ENCODE measurements at regions not wholly inside any gene's neighbourhood (a gene's known extent, or its start where the extent isn't known, plus 50 kb on each side); places are given as distances from the start of the nearest gene placed in this dataset.
"Not testable (repeated sequence)": the region's sequence is repeated elsewhere in the genome, so short reads cannot be mapped to it uniquely, and the experiment has no call there.

GRCh38 chr17:21776921-21777320 is 84.6 kb downstream of the KCNJ18 start:
- H3K36me3 Mint-ChIP-seq; DNase-seq; H3K4me3 Mint-ChIP-seq; CTCF ChIA-PET (ENCODE audit: partially characterized antibody); H3K27ac Mint-ChIP-seq; H3K4me1 Mint-ChIP-seq; H3K9me3 ChIP-seq (ENCODE audit: control insufficient read depth in 1 of 2, low read length in 2 of 2); POLR2A ChIA-PET (ENCODE audit: partially characterized antibody); H3K27ac ChIP-seq (ENCODE audit: low read depth, low read length); H3K4me3 ChIP-seq (ENCODE audit: low read length in 2 of 2); H3K4me1 ChIP-seq (ENCODE audit: insufficient read depth, low read length); H3K27me3 ChIP-seq (ENCODE audit: insufficient read depth, low read length); intact Hi-C loops (cut with micrococcal nuclease); H3K9me3 Mint-ChIP-seq; H3K36me3 ChIP-seq (ENCODE audit: insufficient read depth, low read length); H3K27me3 Mint-ChIP-seq: not testable (repeated sequence)

- POLR2A ChIA-PET (ENCODE audit: partially characterized antibody); H3K9me3 Mint-ChIP-seq; H3K4me3 ChIP-seq (ENCODE audit: low read length in 2 of 2); H3K4me1 Mint-ChIP-seq; H3K9me3 ChIP-seq (ENCODE audit: control insufficient read depth in 1 of 2, low read length in 2 of 2); CTCF ChIA-PET (ENCODE audit: partially characterized antibody); H3K4me1 ChIP-seq (ENCODE audit: insufficient read depth, low read length); H3K27me3 Mint-ChIP-seq; H3K36me3 ChIP-seq (ENCODE audit: insufficient read depth, low read length); H3K27ac Mint-ChIP-seq; H3K4me3 Mint-ChIP-seq; H3K36me3 Mint-ChIP-seq; H3K27ac ChIP-seq (ENCODE audit: low read depth, low read length); H3K27me3 ChIP-seq (ENCODE audit: insufficient read depth, low read length); DNase-seq; intact Hi-C loops (cut with micrococcal nuclease): not testable (repeated sequence)
Measured at GRCh38 chr17:21778866-21779265, 86.5 kb downstream of the KCNJ18 start.

DNA sequence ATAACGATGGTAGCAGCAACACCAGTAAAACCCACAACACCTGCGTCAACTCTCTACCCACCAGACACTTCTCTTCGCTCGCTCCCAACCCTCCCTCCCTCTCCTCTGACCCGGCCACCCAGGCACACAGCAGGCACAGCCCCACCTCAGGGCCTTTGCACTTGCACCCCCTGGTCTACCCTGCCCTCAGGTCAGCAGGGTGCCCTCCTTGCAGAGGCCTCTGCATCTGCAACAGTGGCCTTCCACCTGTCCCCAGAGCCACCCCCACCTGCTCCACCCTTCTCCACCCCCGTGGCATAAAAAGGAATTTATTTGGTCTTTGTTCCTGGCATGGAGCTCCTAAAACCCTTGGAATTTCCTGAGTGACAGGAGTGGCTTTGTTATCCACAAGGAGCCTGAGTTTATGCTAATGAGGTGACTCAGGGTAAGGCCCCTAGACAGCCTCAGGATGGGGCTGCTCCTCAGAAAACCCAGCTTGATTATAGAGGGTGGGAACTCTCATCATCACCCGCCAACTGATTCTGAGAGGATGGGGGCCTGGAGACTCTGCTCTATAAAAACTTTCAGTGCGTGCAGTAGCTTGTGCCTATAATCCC is 88.1 kb downstream of the KCNJ18 start:
- H3K4me3 ChIP-seq (ENCODE audit: low read length in 2 of 2); H3K27ac Mint-ChIP-seq; H3K9me3 Mint-ChIP-seq; H3K4me1 Mint-ChIP-seq; H3K27me3 Mint-ChIP-seq; H3K36me3 ChIP-seq (ENCODE audit: insufficient read depth, low read length); H3K27me3 ChIP-seq (ENCODE audit: insufficient read depth, low read length); H3K36me3 Mint-ChIP-seq; H3K4me3 Mint-ChIP-seq; POLR2A ChIA-PET (ENCODE audit: partially characterized antibody); H3K4me1 ChIP-seq (ENCODE audit: insufficient read depth, low read length); intact Hi-C loops (cut with micrococcal nuclease); H3K27ac ChIP-seq (ENCODE audit: low read depth, low read length); DNase-seq; H3K9me3 ChIP-seq (ENCODE audit: control insufficient read depth in 1 of 2, low read length in 2 of 2): not testable (repeated sequence)
- CTCF ChIA-PET (ENCODE audit: partially characterized antibody) = interaction anchor here (0.6 kb wide), 1 partner anchor 661 kb away, joined by 3 read pairs; no protein-coding TSS in a partner anchor

GRCh38 chr17:21780919-21781665 is 88.8 kb downstream of the KCNJ18 start:
- H3K9me3 Mint-ChIP-seq; H3K4me3 Mint-ChIP-seq; H3K27ac ChIP-seq (ENCODE audit: low read depth, low read length); H3K4me1 ChIP-seq (ENCODE audit: insufficient read depth, low read length); H3K36me3 ChIP-seq (ENCODE audit: insufficient read depth, low read length); H3K36me3 Mint-ChIP-seq; intact Hi-C loops (cut with micrococcal nuclease); POLR2A ChIA-PET (ENCODE audit: partially characterized antibody); H3K27me3 ChIP-seq (ENCODE audit: insufficient read depth, low read length); H3K9me3 ChIP-seq (ENCODE audit: control insufficient read depth in 1 of 2, low read length in 2 of 2); H3K27me3 Mint-ChIP-seq; H3K4me3 ChIP-seq (ENCODE audit: low read length in 2 of 2); DNase-seq; H3K4me1 Mint-ChIP-seq; H3K27ac Mint-ChIP-seq: not testable (repeated sequence)
- CTCF ChIA-PET (ENCODE audit: partially characterized antibody) = interaction anchor here (0.6 kb wide), 1 partner anchor 662 kb away, joined by 3 read pairs; no protein-coding TSS in a partner anchor

DNA sequence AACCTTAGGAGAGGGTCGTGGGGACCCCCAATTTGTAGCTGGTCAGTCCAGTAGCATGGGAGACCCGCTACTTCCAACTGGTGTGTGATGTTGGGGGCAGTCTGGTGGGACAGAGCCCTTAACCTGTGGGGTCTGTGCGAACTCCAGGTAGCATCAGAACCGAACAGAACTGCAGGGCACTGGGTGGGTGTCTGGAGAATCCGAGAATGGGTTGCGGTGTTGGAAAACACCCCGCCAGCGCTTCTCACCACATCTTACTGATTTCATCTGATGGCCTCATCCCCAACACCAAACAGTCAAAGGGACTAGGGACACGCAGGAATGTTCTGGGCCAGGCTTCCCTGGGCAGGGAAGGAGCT is 89.3 kb downstream of the KCNJ18 start:
- H3K27me3 Mint-ChIP-seq; H3K4me3 Mint-ChIP-seq; intact Hi-C loops (cut with micrococcal nuclease); H3K36me3 ChIP-seq (ENCODE audit: insufficient read depth, low read length); H3K9me3 Mint-ChIP-seq; H3K27me3 ChIP-seq (ENCODE audit: insufficient read depth, low read length); H3K4me3 ChIP-seq (ENCODE audit: low read length in 2 of 2); H3K4me1 ChIP-seq (ENCODE audit: insufficient read depth, low read length); H3K27ac ChIP-seq (ENCODE audit: low read depth, low read length); H3K9me3 ChIP-seq (ENCODE audit: control insufficient read depth in 1 of 2, low read length in 2 of 2); H3K4me1 Mint-ChIP-seq; POLR2A ChIA-PET (ENCODE audit: partially characterized antibody); H3K27ac Mint-ChIP-seq; CTCF ChIA-PET (ENCODE audit: partially characterized antibody); DNase-seq; H3K36me3 Mint-ChIP-seq: not testable (repeated sequence)

DNA sequence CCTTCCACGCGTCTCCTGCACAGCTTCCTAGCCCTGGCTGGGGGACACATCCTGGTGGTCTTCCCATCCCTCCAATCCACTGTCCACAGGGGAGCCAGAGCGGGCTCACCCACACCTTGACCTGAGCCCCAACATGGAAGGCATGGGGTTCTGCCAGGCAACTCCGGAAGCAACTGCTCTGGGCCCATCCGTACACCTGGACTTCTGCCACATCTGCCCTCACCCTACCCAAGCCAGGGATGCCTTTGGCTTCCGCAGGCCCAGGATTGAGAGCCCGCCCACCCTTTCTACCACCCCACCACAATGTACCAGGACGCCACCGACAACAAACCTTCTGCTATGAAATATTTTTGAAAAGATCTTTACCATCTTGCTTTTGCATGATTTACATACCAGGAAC is 89.8 kb downstream of the KCNJ18 start:
- H3K4me1 ChIP-seq (ENCODE audit: insufficient read depth, low read length); H3K9me3 Mint-ChIP-seq; DNase-seq; H3K27me3 ChIP-seq (ENCODE audit: insufficient read depth, low read length); H3K27ac ChIP-seq (ENCODE audit: low read depth, low read length); H3K9me3 ChIP-seq (ENCODE audit: control insufficient read depth in 1 of 2, low read length in 2 of 2); POLR2A ChIA-PET (ENCODE audit: partially characterized antibody); H3K4me1 Mint-ChIP-seq; H3K4me3 Mint-ChIP-seq; H3K27ac Mint-ChIP-seq; CTCF ChIA-PET (ENCODE audit: partially characterized antibody); H3K4me3 ChIP-seq (ENCODE audit: low read length in 2 of 2); H3K27me3 Mint-ChIP-seq; H3K36me3 ChIP-seq (ENCODE audit: insufficient read depth, low read length); H3K36me3 Mint-ChIP-seq; intact Hi-C loops (cut with micrococcal nuclease): not testable (repeated sequence)

- CTCF ChIA-PET (ENCODE audit: partially characterized antibody); H3K4me1 Mint-ChIP-seq: not testable (repeated sequence)
Measured at GRCh38 chr17:21782604-21783003, 90.3 kb downstream of the KCNJ18 start.

GRCh38 chr17:21783017-21783416 is 90.7 kb downstream of the KCNJ18 start:
- H3K9me3 Mint-ChIP-seq; H3K4me3 Mint-ChIP-seq; CTCF ChIA-PET (ENCODE audit: partially characterized antibody); H3K36me3 ChIP-seq (ENCODE audit: insufficient read depth, low read length); H3K27ac Mint-ChIP-seq; H3K4me1 Mint-ChIP-seq; H3K27me3 Mint-ChIP-seq; POLR2A ChIA-PET (ENCODE audit: partially characterized antibody); H3K9me3 ChIP-seq (ENCODE audit: control insufficient read depth in 1 of 2, low read length in 2 of 2); H3K36me3 Mint-ChIP-seq; H3K4me1 ChIP-seq (ENCODE audit: insufficient read depth, low read length); intact Hi-C loops (cut with micrococcal nuclease); DNase-seq; H3K27me3 ChIP-seq (ENCODE audit: insufficient read depth, low read length); H3K27ac ChIP-seq (ENCODE audit: low read depth, low read length); H3K4me3 ChIP-seq (ENCODE audit: low read length in 2 of 2): not testable (repeated sequence)

More at GRCh38 chr17:21782604-21783003, 90.3 kb downstream of the KCNJ18 start:
- H3K27me3 ChIP-seq (ENCODE audit: insufficient read depth, low read length); DNase-seq; H3K9me3 ChIP-seq (ENCODE audit: control insufficient read depth in 1 of 2, low read length in 2 of 2); POLR2A ChIA-PET (ENCODE audit: partially characterized antibody); H3K36me3 Mint-ChIP-seq; H3K4me3 ChIP-seq (ENCODE audit: low read length in 2 of 2); H3K4me3 Mint-ChIP-seq; H3K27ac Mint-ChIP-seq; intact Hi-C loops (cut with micrococcal nuclease); H3K27ac ChIP-seq (ENCODE audit: low read depth, low read length); H3K36me3 ChIP-seq (ENCODE audit: insufficient read depth, low read length); H3K4me1 ChIP-seq (ENCODE audit: insufficient read depth, low read length); H3K27me3 Mint-ChIP-seq; H3K9me3 Mint-ChIP-seq: not testable (repeated sequence)
